ENCODE measurements at regions not wholly inside any gene's neighbourhood (a gene's known extent, or its start where the extent isn't known, plus 50 kb on each side); places are given as distances from the start of the nearest gene placed in this dataset.

- TF ChIP-seq ZNF274 (IDR thresholded peaks at IDR 0.05; ENCODE audit: borderline replicate concordance, extremely low read depth, low read length) (no peak), RAD21 (IDR thresholded peaks at IDR 0.05 in 1 of 2, conservative IDR thresholded peaks at IDR 0.05 in 1 of 2; ENCODE audit: low read depth in 2 of 2, low read length in 2 of 2) (no peak), NRF1 (IDR thresholded peaks at IDR 0.05; ENCODE audit: low read depth, low read length) (no peak), SIX5 (IDR thresholded peaks at IDR 0.05; ENCODE audit: low read depth, low read length) (no peak), EP300 (IDR thresholded peaks at IDR 0.05; ENCODE audit: borderline replicate concordance in 1 of 2, low read depth in 2 of 2, low read length in 2 of 2) (no peak), RFX5 (IDR thresholded peaks at IDR 0.05; ENCODE audit: borderline replicate concordance, low read depth, low read length) (no peak)
These were observed 129.1 kb downstream of the PLK2 start for GRCh38 chr5:58330781-58331180.

Data from H1 (cell line).